ENCODE measurements at regions not wholly inside any gene's neighbourhood (a gene's known extent, or its start where the extent isn't known, plus 50 kb on each side); places are given as distances from the start of the nearest gene placed in this dataset.

GRCh38 chr5:103346162-103346748 is 87.7 kb downstream of the MACIR start:
- no peak for TF ChIP-seq POLR2A (IDR thresholded peaks at IDR 0.05; ENCODE audit: low read depth, low read length)
- no peak for DNase-seq (ENCODE audit: insufficient read length, low spot score)
- FAIRE-seq: no peak

- TF ChIP-seq POLR2A (IDR thresholded peaks at IDR 0.05; ENCODE audit: low read depth, low read length): no peak
- DNase-seq (ENCODE audit: insufficient read length, low spot score) (no peak), FAIRE-seq (no peak)
These were observed 86.9 kb downstream of the MACIR start for GRCh38 chr5:103345461-103345860.

- no peak for TF ChIP-seq POLR2A (IDR thresholded peaks at IDR 0.05; ENCODE audit: low read depth, low read length)
These were observed 82.3 kb downstream of the MACIR start for GRCh38 chr5:103340717-103341388.

GRCh38 chr5:103340132-103340531 is 81.6 kb downstream of the MACIR start:
- DNase-seq (ENCODE audit: insufficient read length, low spot score) (no peak), FAIRE-seq (no peak)
- no peak for TF ChIP-seq POLR2A (IDR thresholded peaks at IDR 0.05; ENCODE audit: low read depth, low read length)

More at GRCh38 chr5:103340717-103341388, 82.3 kb downstream of the MACIR start:
- DNase-seq (ENCODE audit: insufficient read length, low spot score) (no peak), FAIRE-seq (no peak)

- no peak for DNase-seq (ENCODE audit: insufficient read length, low spot score)
- no peak for FAIRE-seq
These were observed 78.4 kb downstream of the MACIR start for GRCh38 chr5:103336941-103337340.

GRCh38 chr5:103333376-103333775 is 74.8 kb downstream of the MACIR start:
- DNase-seq (ENCODE audit: insufficient read length, low spot score) (no peak), FAIRE-seq (no peak)
- TF ChIP-seq POLR2A (IDR thresholded peaks at IDR 0.05; ENCODE audit: low read depth, low read length): no peak

More at GRCh38 chr5:103336941-103337340, 78.4 kb downstream of the MACIR start:
- TF ChIP-seq POLR2A (IDR thresholded peaks at IDR 0.05; ENCODE audit: low read depth, low read length): no peak

- FAIRE-seq (no peak), DNase-seq (ENCODE audit: insufficient read length, low spot score) (no peak)
- no peak for TF ChIP-seq POLR2A (IDR thresholded peaks at IDR 0.05; ENCODE audit: low read depth, low read length)
These were observed 72.3 kb downstream of the MACIR start for GRCh38 chr5:103330875-103331274.
